MG63 (cell line): ENCODE measurements at regions not wholly inside any gene's neighbourhood (a gene's known extent, or its start where the extent isn't known, plus 50 kb on each side); places are given as distances from the start of the nearest gene placed in this dataset.

ENCODE experiments used
- DNase-seq: peaks from one replicate; pipeline ENCODE4 v3.0.0-alpha.2; 2020
- H3K27me3 ChIP-seq: fragments of 250-450 bp; sonication (Bioruptor Pico); 2 replicates; pipeline ENCODE4 v1.5.1; 2020; ENCODE audit warnings: mild to moderate bottlenecking, moderate library complexity
- H3K36me3 ChIP-seq: fragments of 250-450 bp; sonication (Bioruptor Pico); 2 replicates; pipeline ENCODE4 v1.5.1; 2020; ENCODE audit warnings: mild to moderate bottlenecking, moderate library complexity
- H3K4me3 ChIP-seq: fragments of 250-450 bp; sonication (Bioruptor Pico); 2 replicates; pipeline ENCODE4 v1.5.1; 2020; ENCODE audit warnings: mild to moderate bottlenecking, moderate library complexity
- H3K9me3 ChIP-seq: fragments of 250-450 bp; sonication (Bioruptor Pico); 2 replicates; pipeline ENCODE4 v1.5.1; 2020; ENCODE audit warnings: mild to moderate bottlenecking, moderate library complexity

DNA sequence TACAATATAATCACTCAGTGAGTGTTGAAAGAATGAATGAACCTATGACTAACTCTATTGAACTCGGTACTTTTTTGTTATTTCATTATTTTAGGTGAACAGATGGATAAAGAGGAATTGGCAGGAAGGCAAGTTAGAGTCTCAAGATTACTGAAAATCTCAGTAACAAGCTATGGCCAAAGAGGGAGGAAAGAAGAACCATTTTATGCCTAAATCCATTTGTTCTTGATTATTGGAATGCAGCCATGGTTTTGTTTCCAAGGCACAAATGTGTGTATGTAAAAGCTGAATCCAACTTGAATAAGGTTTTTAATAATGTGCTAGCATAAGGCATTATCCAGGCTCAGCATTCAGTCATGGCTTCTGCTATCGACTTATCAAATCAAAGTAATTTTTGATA is 196.4 kb downstream of the DTHD1 start:
- Histone ChIP-seq H3K9me3 (no peaks in the 10 kb centered on the region), H3K36me3 (no peaks in the 10 kb centered on the region), H3K4me3 (no peak overlapping the region), H3K27me3 (no peaks in the 10 kb centered on the region)
- no peak for DNase-seq

DNA sequence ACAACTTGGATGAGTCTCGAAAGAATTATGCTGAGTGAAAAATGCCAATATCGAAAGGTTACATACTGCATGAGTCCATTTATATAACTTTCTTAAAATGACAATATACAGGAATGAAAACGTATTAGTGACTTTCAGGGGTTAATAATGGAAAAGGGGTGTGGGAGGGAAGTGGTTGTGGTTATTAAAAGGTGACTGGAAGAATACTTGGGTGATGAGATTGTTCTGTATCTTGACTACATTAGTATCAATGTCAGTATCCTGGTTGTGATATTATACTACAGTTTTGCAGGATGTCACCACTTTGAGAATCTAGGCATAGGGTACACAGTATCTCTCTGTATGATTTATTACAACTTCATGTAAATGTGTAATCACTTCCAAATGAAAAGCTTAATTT is 204.5 kb downstream of the DTHD1 start:
- Histone ChIP-seq H3K4me3 (no peak overlapping the region), H3K36me3 (no peaks in the 10 kb centered on the region), H3K27me3 (no peaks in the 10 kb centered on the region), H3K9me3 (no peaks in the 10 kb centered on the region)
- no peak for DNase-seq

DNA sequence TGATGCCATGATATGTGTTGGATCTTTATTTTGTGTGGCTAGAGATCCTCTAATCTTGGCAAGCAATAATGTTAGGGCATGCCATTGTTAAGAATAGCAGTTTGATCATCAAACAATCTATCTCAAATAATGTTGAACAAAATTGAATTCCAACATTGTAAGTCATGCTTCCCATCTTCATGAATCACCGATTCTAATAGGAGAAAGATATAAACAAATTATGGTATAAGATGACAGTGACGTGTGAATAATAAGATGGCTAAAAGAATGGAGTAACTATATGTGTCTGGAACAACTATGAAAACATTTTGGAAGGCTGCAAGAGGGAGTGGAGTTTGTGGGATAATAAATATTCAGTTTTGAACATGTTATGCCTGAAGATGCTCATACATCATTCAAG is 208.4 kb downstream of the DTHD1 start:
- no peak overlapping the region for H3K4me3 ChIP-seq
- DNase-seq: no peak
- no peaks in the 10 kb centered on the region for H3K9me3 ChIP-seq
- H3K27me3 ChIP-seq: no peaks in the 10 kb centered on the region
- no peaks in the 10 kb centered on the region for H3K36me3 ChIP-seq

DNA sequence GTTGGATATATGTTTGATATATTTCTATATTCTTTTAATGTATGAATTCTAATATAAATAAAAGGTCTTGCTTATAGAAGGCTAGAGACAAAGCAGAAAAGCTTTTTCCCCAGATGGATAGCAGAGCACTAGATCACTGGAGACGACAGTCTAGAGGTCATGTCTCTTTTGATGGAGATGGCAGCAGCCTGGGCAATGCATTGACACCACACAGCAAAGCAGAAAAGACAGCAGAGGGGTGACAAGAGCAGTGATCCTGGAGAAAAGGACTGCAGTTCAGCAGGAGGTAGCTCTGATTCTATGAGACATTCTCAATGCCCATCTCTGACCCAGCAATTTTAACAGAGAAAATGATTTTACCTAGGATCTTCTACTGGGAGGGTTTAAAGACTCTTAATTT is 210.6 kb downstream of the DTHD1 start:
- H3K27me3 ChIP-seq: no peaks in the 10 kb centered on the region
- no peaks in the 10 kb centered on the region for H3K9me3 ChIP-seq
- no peak for DNase-seq
- H3K36me3 ChIP-seq: no peaks in the 10 kb centered on the region
- no peak overlapping the region for H3K4me3 ChIP-seq

DNA sequence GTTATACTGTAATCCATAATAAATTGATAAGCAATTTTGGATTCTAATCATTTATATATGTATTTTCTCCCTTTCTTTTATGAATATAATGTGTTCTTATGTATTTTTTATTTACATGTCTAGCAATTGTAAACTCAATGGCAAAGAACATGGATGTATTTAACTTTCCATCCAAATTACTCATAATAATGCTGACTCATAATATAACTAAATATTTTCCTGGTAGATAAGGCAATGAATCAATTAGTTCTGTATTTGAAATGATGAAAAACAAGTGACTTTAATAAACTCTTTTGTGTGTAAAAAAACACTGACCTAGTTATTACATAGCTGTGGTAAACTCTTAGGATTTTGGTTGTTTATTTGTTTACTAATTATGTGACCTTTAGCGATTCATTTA is 211.2 kb downstream of the DTHD1 start:
- DNase-seq: no peak
- no peak overlapping the region for H3K4me3 ChIP-seq
- H3K27me3 ChIP-seq: no peaks in the 10 kb centered on the region
- H3K9me3 ChIP-seq: no peaks in the 10 kb centered on the region
- no peaks in the 10 kb centered on the region for H3K36me3 ChIP-seq

DNA sequence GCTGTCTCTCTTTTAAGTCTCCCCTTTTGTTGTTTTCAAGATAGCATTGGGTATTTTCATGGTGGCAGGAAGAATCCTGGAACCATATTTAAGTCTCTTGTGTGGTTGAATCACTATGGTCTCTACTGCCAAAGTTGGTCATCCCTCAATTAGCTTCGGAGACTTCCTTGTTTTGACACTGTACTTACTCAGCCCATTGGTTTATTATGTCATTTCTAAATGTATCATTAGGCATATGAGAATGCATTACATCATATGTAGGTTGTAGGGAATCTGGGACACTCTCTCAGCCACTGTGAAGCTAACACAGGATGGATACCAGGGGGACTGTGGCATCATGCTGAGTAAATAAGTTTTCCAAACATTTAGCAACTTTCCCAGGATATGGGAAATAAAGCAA is 211.8 kb downstream of the DTHD1 start:
- no peaks in the 10 kb centered on the region for H3K9me3 ChIP-seq
- H3K27me3 ChIP-seq: no peaks in the 10 kb centered on the region

DNA sequence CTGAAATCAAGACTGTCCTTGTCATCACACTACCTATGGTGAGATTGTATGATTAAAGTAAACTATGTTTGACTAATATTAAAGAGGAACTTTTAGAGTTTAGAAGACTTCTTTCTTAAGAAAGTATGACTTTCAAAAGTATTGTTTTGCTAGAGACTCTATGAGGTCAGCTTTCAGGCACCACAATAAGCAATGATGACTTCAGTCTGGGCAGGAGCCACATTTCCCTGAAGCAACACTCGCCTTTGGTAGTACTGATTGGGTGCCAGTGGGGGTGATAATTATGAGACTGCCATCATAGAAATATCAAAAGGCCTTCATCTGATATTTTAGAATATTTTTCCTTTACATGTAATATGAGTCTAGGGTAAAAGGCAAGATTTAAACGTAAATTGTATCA is 212.6 kb downstream of the DTHD1 start:
- DNase-seq: no peak
- H3K36me3 ChIP-seq: no peaks in the 10 kb centered on the region
- H3K4me3 ChIP-seq: no peak overlapping the region
- H3K27me3 ChIP-seq: no peaks in the 10 kb centered on the region
- H3K9me3 ChIP-seq: no peaks in the 10 kb centered on the region

More for the DNA sequence above, 211.8 kb downstream of the DTHD1 start:
- no peak for DNase-seq
- no peaks in the 10 kb centered on the region for H3K36me3 ChIP-seq
- H3K4me3 ChIP-seq: no peak overlapping the region

DNA sequence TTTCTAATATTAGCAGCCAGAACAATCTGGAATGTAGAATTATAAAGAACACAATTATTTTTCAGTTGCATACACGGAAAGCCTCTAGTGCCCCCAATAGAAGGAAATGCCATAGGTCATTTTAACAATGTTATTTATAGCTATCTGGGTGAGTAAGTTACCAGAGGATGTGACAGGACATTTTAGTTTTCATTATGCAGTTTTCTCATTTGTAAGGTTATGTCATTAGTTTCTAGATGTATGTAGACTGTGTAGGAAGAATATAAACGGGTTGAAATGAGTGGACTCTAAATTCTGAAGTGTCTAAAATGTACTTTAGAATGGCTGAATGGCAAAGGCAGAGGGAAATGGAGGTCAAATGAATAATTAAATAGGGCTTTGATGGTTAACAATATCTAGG is 213.3 kb downstream of the DTHD1 start:
- H3K36me3 ChIP-seq: no peaks in the 10 kb centered on the region
- no peaks in the 10 kb centered on the region for H3K27me3 ChIP-seq
- no peaks in the 10 kb centered on the region for H3K9me3 ChIP-seq
- DNase-seq: no peak
- H3K4me3 ChIP-seq: no peak overlapping the region

DNA sequence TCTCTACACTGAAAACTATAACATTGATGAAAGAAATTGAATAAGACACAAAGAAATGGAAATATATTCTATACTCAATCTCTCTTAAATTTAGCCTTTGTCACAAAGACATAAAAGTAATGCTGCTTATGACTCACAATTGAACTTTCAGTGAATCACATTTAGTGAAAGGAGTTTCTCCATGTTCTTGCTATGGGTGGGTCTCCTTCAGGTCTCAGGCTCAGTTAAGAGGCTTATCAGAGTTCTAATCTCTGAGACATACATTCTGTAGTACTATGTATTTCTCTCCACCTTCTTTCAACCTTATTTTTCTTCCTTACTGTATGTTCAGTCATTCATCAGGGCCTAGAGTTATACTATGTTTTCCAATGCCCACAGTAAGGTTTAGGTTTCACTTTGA is 220.9 kb downstream of the DTHD1 start:
- H3K27me3 ChIP-seq: no peaks in the 10 kb centered on the region
- no peaks in the 10 kb centered on the region for H3K36me3 ChIP-seq
- H3K4me3 ChIP-seq: no peak overlapping the region
- no peaks in the 10 kb centered on the region for H3K9me3 ChIP-seq
- DNase-seq: no peak

DNA sequence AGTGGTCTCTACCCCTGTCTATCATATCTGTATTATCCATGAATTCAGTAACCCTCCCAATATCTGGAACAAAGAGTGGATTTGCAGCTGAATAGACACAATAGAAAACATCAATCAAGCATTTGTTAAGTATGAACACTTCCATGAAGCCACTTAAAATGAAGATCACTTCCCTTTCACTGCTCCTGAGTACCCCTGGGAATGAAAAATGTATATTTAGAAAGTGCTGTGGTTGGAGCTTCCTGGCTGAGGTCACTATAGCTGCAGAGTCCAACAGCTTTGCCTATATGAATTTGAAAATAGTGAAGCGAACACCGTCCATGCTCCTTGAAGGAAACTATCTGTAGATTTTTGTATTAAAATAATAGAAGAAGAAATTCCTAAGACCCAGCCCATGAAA is 227.0 kb downstream of the DTHD1 start:
- no peaks in the 10 kb centered on the region for H3K27me3 ChIP-seq
- H3K9me3 ChIP-seq: no peaks in the 10 kb centered on the region
- no peak overlapping the region for H3K4me3 ChIP-seq
- no peak for DNase-seq
- no peaks in the 10 kb centered on the region for H3K36me3 ChIP-seq

DNA sequence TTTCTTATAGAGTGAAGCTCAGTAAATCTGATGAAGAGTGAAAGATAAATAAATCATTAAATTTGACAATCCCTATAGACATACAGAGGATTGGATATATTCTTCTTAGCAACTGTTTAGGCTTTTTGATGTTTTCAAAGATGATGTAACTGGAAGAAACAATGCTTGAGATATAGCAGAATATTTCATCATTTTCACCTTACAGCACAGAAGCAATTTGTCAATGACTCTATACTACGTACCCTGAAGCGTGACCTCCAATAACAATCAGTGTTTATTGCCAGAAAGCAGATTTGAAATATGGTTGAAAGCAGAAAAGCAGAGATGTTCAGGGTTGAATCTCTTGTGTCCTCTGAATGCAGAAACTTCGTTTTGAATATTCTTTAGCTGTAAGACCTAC is 228.4 kb downstream of the DTHD1 start:
- Histone ChIP-seq H3K27me3 (no peaks in the 10 kb centered on the region), H3K36me3 (no peaks in the 10 kb centered on the region), H3K9me3 (no peaks in the 10 kb centered on the region), H3K4me3 (no peak overlapping the region)
- DNase-seq: no peak

DNA sequence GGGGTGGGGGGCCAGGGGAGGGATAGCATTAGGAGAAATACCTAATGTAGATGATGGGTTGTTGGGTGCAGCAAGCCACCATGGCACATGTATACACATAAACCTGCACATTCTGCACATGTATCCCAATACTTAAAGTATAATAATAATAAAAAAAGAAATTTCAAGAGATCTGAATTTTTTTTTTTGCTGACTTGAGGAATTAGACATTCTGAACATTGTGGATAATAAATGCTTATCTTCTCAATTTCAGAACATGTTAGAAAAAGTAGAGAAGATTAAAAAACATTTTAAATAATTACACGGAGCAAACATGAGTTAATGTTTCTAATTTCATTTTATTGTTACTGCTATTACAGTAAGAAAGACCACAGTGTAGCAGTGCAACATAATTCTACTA is 230.4 kb downstream of the DTHD1 start:
- H3K9me3 ChIP-seq: no peaks in the 10 kb centered on the region
- H3K36me3 ChIP-seq: no peaks in the 10 kb centered on the region
- no peak for DNase-seq
- H3K4me3 ChIP-seq: no peak overlapping the region
- H3K27me3 ChIP-seq: no peaks in the 10 kb centered on the region

DNA sequence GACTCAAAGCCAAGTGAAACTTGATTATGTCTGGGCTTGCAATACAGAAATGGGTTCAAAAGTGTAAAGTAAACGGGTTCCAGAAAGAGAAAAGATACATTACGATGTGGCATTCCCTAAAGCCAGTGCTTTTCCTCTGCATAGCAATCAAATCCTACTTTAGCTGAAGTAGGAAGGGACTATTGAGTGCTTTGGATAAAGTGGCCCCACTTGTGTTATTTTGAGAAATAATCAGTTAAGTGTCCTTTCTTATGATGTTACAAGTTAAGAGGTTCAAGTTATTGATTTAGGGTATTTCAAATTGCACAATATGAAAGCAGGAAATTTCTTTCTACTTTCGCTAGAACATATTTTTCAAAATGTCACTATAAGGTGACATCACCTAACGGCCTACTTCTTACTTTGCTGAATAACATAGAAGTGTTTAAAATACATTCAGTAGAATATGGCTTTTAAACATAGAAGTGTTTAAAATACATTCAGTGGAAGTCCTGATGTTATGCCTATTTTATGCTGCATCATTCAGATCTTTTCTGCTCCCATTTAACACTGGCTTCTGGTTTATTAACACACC is 235.2 kb downstream of the DTHD1 start:
- H3K27me3 ChIP-seq: no peaks in the 10 kb centered on the region
- no peaks in the 10 kb centered on the region for H3K9me3 ChIP-seq
- no peak for DNase-seq
- H3K36me3 ChIP-seq: no peaks in the 10 kb centered on the region
- H3K4me3 ChIP-seq: no peak overlapping the region

DNA sequence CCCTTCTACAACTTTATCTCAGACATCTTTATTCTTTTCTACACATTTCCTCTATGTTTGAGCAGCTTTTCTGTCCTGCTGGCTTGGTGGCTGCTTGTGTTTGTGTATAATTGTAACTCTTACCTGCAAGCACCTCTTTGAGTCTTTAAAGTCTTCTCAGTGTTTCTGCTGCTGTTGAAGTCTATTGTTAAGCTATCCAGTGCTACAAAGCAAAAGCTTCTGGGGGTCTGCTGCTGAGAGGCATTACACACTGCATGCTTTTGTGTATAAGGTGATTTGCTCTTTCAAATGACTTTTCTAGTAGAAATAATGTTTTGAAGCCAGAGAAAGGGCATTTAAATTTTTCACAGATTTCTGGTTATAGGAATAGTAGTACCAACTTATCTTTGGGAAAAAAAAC is 241.8 kb downstream of the DTHD1 start:
- DNase-seq: no peak
- Histone ChIP-seq H3K4me3 (no peak overlapping the region), H3K36me3 (no peaks in the 10 kb centered on the region), H3K9me3 (no peaks in the 10 kb centered on the region), H3K27me3 (no peaks in the 10 kb centered on the region)

DNA sequence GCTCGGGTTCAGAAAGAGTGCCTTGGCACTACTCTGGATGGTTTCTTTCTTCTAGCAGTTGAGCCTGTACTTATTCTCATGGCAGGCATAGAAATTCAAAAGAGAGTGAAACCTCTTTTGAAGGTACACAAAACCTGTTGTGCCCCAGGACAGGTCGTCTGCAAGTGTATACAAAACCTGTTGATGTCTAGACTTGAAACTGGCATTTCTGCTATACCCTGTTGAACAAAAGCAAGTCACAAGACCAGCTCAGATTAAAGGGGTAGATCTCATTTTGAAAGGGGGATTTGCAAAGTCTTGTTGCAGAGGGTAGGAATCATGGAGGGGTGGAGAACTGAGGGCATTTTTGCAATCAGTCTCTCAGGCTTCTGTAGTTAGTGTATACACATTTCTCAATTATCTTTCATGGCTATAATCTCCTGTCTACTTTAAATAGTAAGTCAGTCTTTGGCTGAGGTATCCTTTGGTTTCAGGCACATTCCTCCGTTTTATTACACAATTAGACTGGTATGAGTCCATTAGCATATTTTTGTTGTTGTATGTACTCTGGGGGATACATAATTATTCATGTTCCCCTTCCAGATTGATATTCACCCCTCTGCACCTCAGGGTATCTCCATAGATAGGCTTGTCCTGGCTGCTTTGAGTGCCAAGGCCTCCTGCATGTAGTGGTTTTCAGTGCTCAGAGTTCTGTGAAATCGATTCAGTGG is 251.4 kb downstream of the DTHD1 start:
- no peaks in the 10 kb centered on the region for H3K27me3 ChIP-seq
- no peak for DNase-seq
- H3K36me3 ChIP-seq: no peaks in the 10 kb centered on the region
- no peak overlapping the region for H3K4me3 ChIP-seq
- no peaks in the 10 kb centered on the region for H3K9me3 ChIP-seq

DNA sequence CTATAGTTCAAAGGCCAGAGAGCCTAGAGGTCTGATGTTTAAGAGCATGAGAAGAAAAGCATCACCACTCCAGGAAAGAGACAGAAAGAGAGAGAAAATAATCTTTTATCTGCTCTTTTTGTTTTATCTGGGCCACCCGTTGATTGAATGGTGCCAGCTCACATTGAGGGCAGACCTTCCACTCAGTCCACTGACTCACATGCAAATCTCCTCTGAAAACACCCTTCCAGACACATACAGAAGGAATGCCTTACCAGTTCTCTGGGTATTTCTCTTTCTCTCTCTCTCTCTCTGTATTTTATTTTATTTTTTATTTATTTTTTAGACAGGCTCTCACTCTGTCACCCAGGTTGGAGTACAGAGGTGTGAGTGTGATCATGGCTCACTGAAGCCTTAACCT is 252.5 kb downstream of the DTHD1 start:
- Histone ChIP-seq H3K4me3 (no peak overlapping the region), H3K9me3 (no peaks in the 10 kb centered on the region), H3K27me3 (no peaks in the 10 kb centered on the region), H3K36me3 (no peaks in the 10 kb centered on the region)
- DNase-seq: no peak

DNA sequence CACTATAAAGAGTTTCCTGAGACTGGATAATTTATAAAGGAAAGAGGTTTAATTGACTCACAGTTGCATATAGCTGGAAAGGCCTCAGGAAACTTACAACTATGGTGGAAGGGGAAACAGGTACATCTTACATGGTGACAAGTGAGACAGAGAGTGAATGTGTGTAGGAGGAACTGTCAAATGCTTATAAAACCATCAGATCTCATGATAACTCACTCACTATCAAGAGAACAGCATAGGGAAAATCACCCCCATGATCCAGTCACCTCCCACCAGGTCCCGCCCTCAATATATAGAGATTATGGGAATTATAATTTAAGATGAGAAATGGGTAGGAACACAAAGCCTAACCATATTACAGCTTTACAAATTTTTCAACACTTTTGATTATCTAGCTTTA is 266.0 kb downstream of the DTHD1 start:
- no peaks in the 10 kb centered on the region for H3K9me3 ChIP-seq
- no peak overlapping the region for H3K4me3 ChIP-seq
- H3K36me3 ChIP-seq: no peaks in the 10 kb centered on the region
- no peaks in the 10 kb centered on the region for H3K27me3 ChIP-seq
- no peak for DNase-seq

DNA sequence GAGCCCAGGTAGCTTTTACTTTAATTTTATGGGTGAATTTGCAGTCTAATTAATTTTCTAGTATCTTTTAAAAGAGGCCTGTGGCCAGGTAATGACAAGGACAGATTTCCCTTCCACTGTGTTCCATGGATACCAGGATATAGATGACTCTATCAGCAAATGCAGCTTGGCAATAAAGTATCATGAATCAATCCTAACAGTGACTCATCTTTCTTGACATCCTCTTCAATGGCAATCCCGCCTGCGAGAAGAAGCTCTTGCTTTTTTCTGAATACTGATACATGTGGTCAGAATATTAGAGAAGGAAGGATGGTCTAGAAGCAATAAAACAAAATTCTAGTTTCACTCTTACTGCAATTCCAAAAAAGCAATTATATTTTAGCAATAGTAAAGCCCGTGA is 267.8 kb downstream of the DTHD1 start:
- Histone ChIP-seq H3K9me3 (no peaks in the 10 kb centered on the region), H3K27me3 (no peaks in the 10 kb centered on the region), H3K4me3 (no peak overlapping the region), H3K36me3 (no peaks in the 10 kb centered on the region)
- no peak for DNase-seq

DNA sequence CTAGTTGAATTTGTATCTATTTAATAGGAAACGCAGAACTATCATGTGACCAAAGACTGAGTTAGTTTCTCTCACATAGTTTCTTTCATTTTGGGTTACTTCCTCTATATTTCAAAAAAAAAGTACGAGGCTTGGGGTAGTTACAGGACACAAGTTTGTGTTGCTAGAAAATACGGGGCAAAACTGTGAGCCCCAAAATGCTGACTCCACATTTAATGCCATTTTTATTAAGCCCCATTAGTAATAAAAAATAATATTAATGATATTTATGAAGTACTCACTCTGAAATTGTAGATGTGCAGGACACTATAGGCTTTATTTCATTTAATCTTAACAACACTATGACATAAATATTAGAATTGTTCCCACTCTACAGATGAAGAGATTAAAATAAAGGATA is 268.6 kb downstream of the DTHD1 start:
- H3K36me3 ChIP-seq: no peaks in the 10 kb centered on the region
- no peak for DNase-seq
- H3K4me3 ChIP-seq: no peak overlapping the region
- no peaks in the 10 kb centered on the region for H3K9me3 ChIP-seq
- H3K27me3 ChIP-seq: no peaks in the 10 kb centered on the region
